ENCODE measurements at regions not wholly inside any gene's neighbourhood (a gene's known extent, or its start where the extent isn't known, plus 50 kb on each side); places are given as distances from the start of the nearest gene placed in this dataset.
"Not testable (repeated sequence)": the region's sequence is repeated elsewhere in the genome, so short reads cannot be mapped to it uniquely, and the experiment has no call there.

DNA sequence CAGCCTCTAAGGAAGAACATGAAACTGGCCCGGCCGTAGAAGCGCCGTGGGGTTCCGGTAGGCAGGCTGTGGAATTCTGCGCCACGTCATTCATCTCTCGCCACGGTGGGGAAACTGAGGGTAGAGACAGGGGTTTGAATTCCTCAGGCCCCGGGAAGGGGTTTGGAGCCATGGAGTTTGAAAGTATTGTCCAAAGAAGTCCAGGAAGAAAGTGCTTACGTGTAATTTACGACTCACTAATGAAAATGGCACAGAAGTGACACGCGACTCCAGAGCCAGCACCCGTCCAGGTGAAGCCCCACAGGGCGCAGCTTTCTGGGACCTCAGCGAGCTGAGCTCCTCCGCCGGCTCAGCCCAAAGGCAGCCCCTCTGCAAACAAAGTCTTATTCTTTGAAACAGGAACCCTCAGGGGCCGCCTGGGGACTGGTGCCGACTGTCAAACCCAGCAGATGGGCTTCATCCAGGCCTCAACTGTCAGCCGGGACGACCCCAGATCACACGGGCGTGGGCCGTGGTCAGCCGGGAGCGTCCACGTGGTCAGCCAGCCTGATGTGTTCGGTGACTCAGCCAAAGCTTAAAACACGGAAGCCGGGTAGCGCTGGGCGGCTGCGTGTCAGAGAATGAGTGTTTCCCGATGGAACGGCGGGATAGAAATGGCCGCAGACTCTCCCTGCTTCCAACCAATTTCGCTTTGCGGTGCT, 200.0 kb downstream of the LAT start:
- H3K27me3 ChIP-seq (ENCODE audit: control insufficient read depth in 1 of 2, insufficient read depth in 2 of 2, low read length in 2 of 2); CTCF ChIA-PET (ENCODE audit: low intra/inter-chr PET ratio, low total read pairs); ATAC-seq; H3K27ac ChIP-seq (ENCODE audit: extremely low read length, insufficient read depth, low read length); intact Hi-C loops (cut with micrococcal nuclease; ENCODE audit: unreplicated experiment); FAIRE-seq; H2AFZ ChIP-seq (ENCODE audit: low read length); in situ Hi-C loops (cut with HindIII; ENCODE audit: extremely low pct_ligation_motif_present, low pct_unique_long_range_greater_than_20kb); BruUV-seq (replicated peaks); H3K36me3 ChIP-seq (replicated peaks in 1 of 2; ENCODE audit: control insufficient read depth in 1 of 2, insufficient read depth in 2 of 2, low read length in 2 of 2); DNase-seq (ENCODE audit: low spot score); H3K79me2 ChIP-seq (ENCODE audit: insufficient read depth, low read length); H3K4me3 ChIP-seq (replicated peaks in 1 of 3; ENCODE audit: insufficient read depth in 1 of 3, low read depth in 2 of 3, low read length in 3 of 3); H4K20me1 ChIP-seq (ENCODE audit: insufficient read depth, low read length); H3K9me3 ChIP-seq (ENCODE audit: low read length); H3K9ac ChIP-seq (ENCODE audit: insufficient read depth, low read depth, low read length): not testable (repeated sequence)
- H3K4me1 ChIP-seq (ENCODE audit: insufficient read depth, low read length), result peaks cover 52% of the 10 kb centered on the region
- H3K4me2 ChIP-seq (ENCODE audit: low read depth, low read length), result peak overlapping the region; percentile 65
- 78% methylated on average over 39 of the region's 41 CpGs for WGBS (ENCODE audit: low lambda C conversion rate)
- POLR2A ChIA-PET, result interaction anchor here (1.1 kb wide), 1 partner anchor 76 kb away, joined by 5 read pairs; no protein-coding TSS in a partner anchor
- TF ChIP-seq ZNF232 (CRISPR knock-in tag; IDR thresholded peaks at IDR 0.05; ENCODE audit: borderline replicate concordance) (peak; percentile 3; the same call in 1 of the 2 replicates), MEF2D (CRISPR knock-in tag; IDR thresholded peaks at IDR 0.05) (0 out of 2 replicates have a peak, but pooled peaks have one; percentile 14), ZSCAN31 (CRISPR knock-in tag; IDR thresholded peaks at IDR 0.05; ENCODE audit: low read depth) (0 out of 2 replicates have a peak, but pooled peaks have one; percentile 17), ZNF772 (CRISPR knock-in tag; IDR thresholded peaks at IDR 0.05) (0 out of 2 replicates have a peak, but pooled peaks have one; percentile 28), ZNF790 (CRISPR knock-in tag; IDR thresholded peaks at IDR 0.05; ENCODE audit: borderline replicate concordance) (0 out of 2 replicates have a peak, but pooled peaks have one; percentile 24), ARNT2 (CRISPR knock-in tag; IDR thresholded peaks at IDR 0.05; ENCODE audit: low read depth) (peak; percentile 10; the same call in 1 of the 2 replicates), ZNF563 (CRISPR knock-in tag; IDR thresholded peaks at IDR 0.05) (0 out of 2 replicates have a peak, but pooled peaks have one; percentile 51), ZMYM3 (CRISPR knock-in tag; IDR thresholded peaks at IDR 0.05) (peak; percentile 7; the same call in 1 of the 2 replicates), PHF20 (CRISPR knock-in tag; IDR thresholded peaks at IDR 0.05) (0 out of 2 replicates have a peak, but pooled peaks have one; percentile 2), ZBTB33 (CRISPR knock-in tag; IDR thresholded peaks at IDR 0.05) (peak; percentile 74), ZNF646 (CRISPR knock-in tag; IDR thresholded peaks at IDR 0.05) (0 out of 2 replicates have a peak, but pooled peaks have one; percentile 8), ZBTB38 (CRISPR knock-in tag; IDR thresholded peaks at IDR 0.05) (peak; percentile 14)

Data from HepG2 (cell line).